IMR-90 (cell line): ENCODE measurements at regions not wholly inside any gene's neighbourhood (a gene's known extent, or its start where the extent isn't known, plus 50 kb on each side); places are given as distances from the start of the nearest gene placed in this dataset.

ENCODE experiments used
- ATAC-seq: fragments of 200-7000 bp; cut with Tn5 transposase; 2 replicates; pipeline ENCODE4 v1.9.1; 2020; ENCODE audit warnings: low read depth, mild to moderate bottlenecking, moderate library complexity
- BruUV-seq: library from RNA; stranded (reverse); fragments of 400-500 nt; replicated peaks from 2 replicates; lab custom pipeline; 2021; lab: Mats Ljungman, UMichigan
- CTCF ChIA-PET: fragments of 300-600 bp; formaldehyde crosslinking; extraction: SDS; loops from one replicate; lab custom pipeline; 2021; ENCODE audit warnings: antibody characterized with exemption; lab: Yijun Ruan, JAX
- POLR2A ChIA-PET: fragments of 300-600 bp; sonication (Branson Sonifier 250); formaldehyde crosslinking; loops from one replicate; lab custom pipeline; 2022; ENCODE audit warnings: antibody characterized with exemption; ENCODE audit not compliant: unreplicated experiment; lab: Charles Lee
- DNase-seq: peaks from one replicate; pipeline ENCODE4 v3.0.0; 2013
- H2AFZ ChIP-seq: replicated peaks from 2 replicates; pipeline ENCODE3; 2013; ENCODE audit warnings: low read length, mild to moderate bottlenecking; ENCODE audit not compliant: poor library complexity
- H2AK5ac ChIP-seq: 2 replicates; pipeline ENCODE4 v1.6.1; 2013; ENCODE audit warnings: low read depth, low read length, inconsistent platforms
- H2AK9ac ChIP-seq: replicated peaks from 2 replicates; pipeline ENCODE3; 2013; ENCODE audit warnings: mild to moderate bottlenecking, low read depth, low read length, moderate library complexity; ENCODE audit not compliant: poor library complexity
- H2BK120ac ChIP-seq: 2 replicates; pipeline ENCODE4 v1.6.1; 2013; ENCODE audit warnings: low read depth, low read length, inconsistent platforms
- H2BK15ac ChIP-seq: 3 replicates; pipeline ENCODE4 v1.6.1; 2013; ENCODE audit warnings: low read depth, low read length, inconsistent platforms
- H2BK20ac ChIP-seq: 2 replicates; pipeline ENCODE4 v1.6.1; 2013; ENCODE audit warnings: low read depth, mild to moderate bottlenecking, inconsistent platforms, low read length, moderate library complexity
- H2BK5ac ChIP-seq: 2 replicates; pipeline ENCODE4 v1.6.1; 2013; ENCODE audit warnings: mild to moderate bottlenecking, low read depth, low read length, inconsistent platforms; ENCODE audit not compliant: poor library complexity, severe bottlenecking
- H3K14ac ChIP-seq: replicated peaks from 2 replicates; pipeline ENCODE4 v1.6.1; 2013; ENCODE audit warnings: low read depth, low read length, inconsistent platforms
- H3K18ac ChIP-seq: 2 replicates; pipeline ENCODE4 v1.6.1; 2013; ENCODE audit warnings: low read depth, low read length, control low read depth
- H3K23ac ChIP-seq: 2 replicates; pipeline ENCODE4 v1.6.1; 2013; ENCODE audit warnings: low read depth, low read length, inconsistent platforms
- H3K27ac ChIP-seq: 2 replicates; pipeline ENCODE4 v1.5.1; 2013; ENCODE audit warnings: mild to moderate bottlenecking, control low read depth, low read length; ENCODE audit not compliant: insufficient read depth
- H3K27me3 ChIP-seq: 2 replicates; pipeline ENCODE4 v1.6.1; 2013; ENCODE audit warnings: low read length; ENCODE audit not compliant: control insufficient read depth, insufficient read depth
- H3K36me3 ChIP-seq: 2 replicates; pipeline ENCODE4 v1.6.1; 2013; ENCODE audit warnings: low read length, mixed read lengths; ENCODE audit not compliant: control insufficient read depth, insufficient read depth
- H3K4ac ChIP-seq: 2 replicates; pipeline ENCODE4 v1.6.1; 2013; ENCODE audit warnings: low read depth, low read length, inconsistent platforms
- H3K4me1 ChIP-seq: 2 replicates; pipeline ENCODE4 v1.6.1; 2013; ENCODE audit warnings: low read length, mixed read lengths; ENCODE audit not compliant: control insufficient read depth, insufficient read depth
- H3K4me2 ChIP-seq: 2 replicates; pipeline ENCODE4 v1.6.1; 2013; ENCODE audit warnings: low read depth, mild to moderate bottlenecking, control low read depth, low read length, moderate library complexity
- H3K4me3 ChIP-seq: 2 replicates; pipeline ENCODE4 v1.5.1; 2013; ENCODE audit warnings: low read depth, mild to moderate bottlenecking, control low read depth, low read length, moderate library complexity; ENCODE audit not compliant: insufficient read depth
- H3K56ac ChIP-seq: 2 replicates; pipeline ENCODE4 v1.6.1; 2013; ENCODE audit warnings: low read length, inconsistent platforms; ENCODE audit not compliant: insufficient read depth; ENCODE audit errors: extremely low read depth
- H3K79me1 ChIP-seq, 2 experiments: 2 replicates each; pipeline ENCODE4 v1.6.1; 2013; ENCODE audit warnings: low read length in 2 of 2, inconsistent platforms in 1 of 2, low read depth in 1 of 2
- H3K9ac ChIP-seq: 2 replicates; pipeline ENCODE4 v1.6.1; 2013; ENCODE audit warnings: low read depth, low read length, control low read depth
- H3K9me1 ChIP-seq: 2 replicates; pipeline ENCODE4 v1.6.1; 2013; ENCODE audit warnings: low read length, inconsistent platforms; ENCODE audit not compliant: insufficient read depth
- H3K9me3 ChIP-seq: 2 replicates; pipeline ENCODE4 v1.6.1; 2013; ENCODE audit warnings: low read length; ENCODE audit not compliant: control insufficient read depth, insufficient read depth
- H4K20me1 ChIP-seq: 2 replicates; pipeline ENCODE4 v1.6.1; 2013; ENCODE audit warnings: low read length, inconsistent platforms; ENCODE audit not compliant: insufficient read depth
- H4K5ac ChIP-seq: 2 replicates; pipeline ENCODE4 v1.6.1; 2013; ENCODE audit warnings: mild to moderate bottlenecking, low read depth, low read length, control low read depth
- H4K8ac ChIP-seq, 2 experiments: 2 replicates each; pipeline ENCODE4 v1.6.1; 2013; ENCODE audit warnings: low read depth in 2 of 2, low read length in 2 of 2, control low read depth in 1 of 2, inconsistent platforms in 1 of 2
- H4K91ac ChIP-seq: 2 replicates; pipeline ENCODE4 v1.6.1; 2013; ENCODE audit warnings: low read depth, low read length, inconsistent platforms; ENCODE audit not compliant: insufficient read depth
- MAFK ChIP-seq: IDR thresholded peaks from 2 replicates; pipeline ENCODE4 v1.6.1; 2012; ENCODE audit warnings: low read depth, low read length, improper control_type of control experiment
- POLR2A ChIP-seq: IDR thresholded peaks from 2 replicates; pipeline ENCODE4 v1.6.1; 2012; ENCODE audit warnings: mild to moderate bottlenecking, low read depth, low read length
- WGBS, 2 experiments: methylation state at CpG; one replicate each; pipeline versions ENCODE4 v1.1.5 to v1.1.7; 2013; ENCODE audit warnings: missing lambda C conversion rate in 2 of 2; ENCODE audit not compliant: insufficient read length in 1 of 2; ENCODE audit errors: extremely low coverage in 2 of 2; 5-methylcytosine and 5-hydroxymethylcytosine counted together
- dilution Hi-C: fragments of 300-500 bp; cut with HindIII; formaldehyde crosslinking; loops from one replicate; pipeline ENCODE4 v1.14.3; 2018; ENCODE audit warnings: low sequenced_read_pairs; ENCODE audit not compliant: unreplicated experiment
- in situ Hi-C: fragments of 300-500 bp; cut with MboI; formaldehyde crosslinking; loops from 3 replicates; pipeline ENCODE4 v1.14.3; 2019; ENCODE audit warnings: low sequenced_read_pairs, inconsistent platforms, mixed read lengths
- intact Hi-C: fragments of 100-400 bp; cut with micrococcal nuclease; formaldehyde crosslinking; loops from 2 replicates; pipeline ENCODE4 v1.10.0; 2022
- TF ChIP-seq, protein P1 (sequence below): fragments of 150-350 bp; IDR thresholded peaks from 2 replicates; pipeline ENCODE4 v1.6.1; 2017; ENCODE audit warnings: mild to moderate bottlenecking, antibody characterized with exemption, low read length, low read depth

DNA sequence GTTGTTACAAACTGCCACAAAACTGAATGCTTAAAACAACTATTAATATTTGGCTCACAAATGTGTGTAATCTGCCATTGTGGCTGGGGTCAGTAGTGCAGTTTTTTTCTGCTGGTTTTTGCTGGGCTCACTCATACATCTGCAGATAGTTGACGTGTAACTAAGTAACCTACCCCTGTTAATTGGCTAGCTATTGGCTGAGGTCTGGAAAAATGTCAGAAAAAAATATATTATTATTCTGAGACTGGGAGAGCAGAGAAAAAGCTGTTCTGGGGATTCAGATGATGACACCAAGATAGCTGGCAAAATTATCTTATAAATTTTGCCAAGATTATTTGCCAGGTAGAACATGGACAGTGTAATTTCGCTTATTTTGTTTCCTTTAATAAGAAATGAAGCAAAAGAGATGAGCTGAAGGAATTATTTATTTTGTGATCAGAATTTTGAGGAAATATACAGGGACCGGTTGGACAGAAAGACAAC, 616.1 kb upstream of the ADAMTS5 start:
- Histone ChIP-seq H3K27ac (no peak overlapping the region), H3K4ac (no peak overlapping the region), H3K14ac (no peak overlapping the region), H2BK20ac (no peak overlapping the region), H3K56ac (no peak overlapping the region), H3K18ac (peak overlapping the region; percentile 31; the same call in 1 of the 2 replicates), H3K23ac (no peak overlapping the region), H4K8ac (peak overlapping the region in 1 of 2 experiments; percentile 69; a peak in 3 of 4 replicates), H3K4me1 (peaks cover 3% of the 10 kb centered on the region; the same call in 1 of the 2 replicates), H3K9ac (no peak overlapping the region), H3K4me3 (no peak overlapping the region), H2AK5ac (no peak overlapping the region), H2BK5ac (peak overlapping the region; percentile 72), H2AK9ac (no peak overlapping the region), H3K36me3 (no peaks in the 10 kb centered on the region; the same call in 1 of the 2 replicates), H2AFZ (no peak overlapping the region), H3K27me3 (no peaks in the 10 kb centered on the region), H4K5ac (no peak overlapping the region; the same call in 1 of the 2 replicates), H3K9me1 (peaks cover 2% of the 10 kb centered on the region; the same call in 1 of the 2 replicates), H3K4me2 (no peak overlapping the region), H2BK15ac (no peak overlapping the region), H4K91ac (peak overlapping the region; percentile 6; the same call in 1 of the 2 replicates), H2BK120ac (peak overlapping the region; percentile 47; the same call in 1 of the 2 replicates), H4K20me1 (no peaks in the 10 kb centered on the region), H3K9me3 (no peaks in the 10 kb centered on the region), H3K79me1 (no peaks in the 10 kb centered on the region)
- intact Hi-C loops (no loop called here), in situ Hi-C loops (no loop called here), dilution Hi-C loops (no loop called here)
- TF ChIP-seq, protein P1, sequence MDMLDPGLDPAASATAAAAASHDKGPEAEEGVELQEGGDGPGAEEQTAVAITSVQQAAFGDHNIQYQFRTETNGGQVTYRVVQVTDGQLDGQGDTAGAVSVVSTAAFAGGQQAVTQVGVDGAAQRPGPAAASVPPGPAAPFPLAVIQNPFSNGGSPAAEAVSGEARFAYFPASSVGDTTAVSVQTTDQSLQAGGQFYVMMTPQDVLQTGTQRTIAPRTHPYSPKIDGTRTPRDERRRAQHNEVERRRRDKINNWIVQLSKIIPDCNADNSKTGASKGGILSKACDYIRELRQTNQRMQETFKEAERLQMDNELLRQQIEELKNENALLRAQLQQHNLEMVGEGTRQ, result no peak
- no peak for TF ChIP-seq POLR2A
- no peak for TF ChIP-seq MAFK
- no peak for DNase-seq
- no TSS peak for BruUV-seq
- no CpG with 5 or more reads among the region's 3 CpGs for WGBS, 2 experiments
- no peak for ATAC-seq
- CTCF ChIA-PET, result no interaction called here
- POLR2A ChIA-PET, result interaction anchor here (0.6 kb wide), 1 partner anchor 112 kb away, joined by 4 read pairs; no protein-coding TSS in a partner anchor
